ENCODE measurements at regions not wholly inside any gene's neighbourhood (a gene's known extent, or its start where the extent isn't known, plus 50 kb on each side); places are given as distances from the start of the nearest gene placed in this dataset.

DNA sequence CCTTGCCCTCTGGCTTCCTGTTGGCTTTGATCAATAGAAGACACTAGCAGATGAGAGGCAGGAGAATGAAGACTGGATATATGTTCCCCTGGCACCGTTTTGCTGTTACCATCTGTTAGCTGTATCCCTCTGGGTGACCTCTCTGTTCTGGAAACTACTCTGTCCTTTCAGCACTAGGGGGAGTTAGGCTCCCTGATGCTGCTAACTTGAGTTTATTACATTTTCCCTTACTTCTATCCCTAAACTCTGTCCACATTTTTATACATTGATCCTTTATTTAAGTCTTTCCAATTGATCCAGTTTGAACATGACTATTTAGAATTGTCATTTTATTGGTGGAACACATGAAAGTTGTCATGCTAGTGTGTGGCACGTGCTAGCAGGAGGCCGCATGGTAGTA, 1014.3 kb upstream of the CDH2 start:
- ATAC-seq (ENCODE audit: insufficient read depth, low FRiP score) (no peak), DNase-seq (no peak)
- H3K27me3 ChIP-seq (ENCODE audit: control insufficient read depth in 3 of 3, insufficient read depth in 3 of 3, low read length in 2 of 3) = no peaks in the 10 kb centered on the region
- TF ChIP-seq, protein P1, sequence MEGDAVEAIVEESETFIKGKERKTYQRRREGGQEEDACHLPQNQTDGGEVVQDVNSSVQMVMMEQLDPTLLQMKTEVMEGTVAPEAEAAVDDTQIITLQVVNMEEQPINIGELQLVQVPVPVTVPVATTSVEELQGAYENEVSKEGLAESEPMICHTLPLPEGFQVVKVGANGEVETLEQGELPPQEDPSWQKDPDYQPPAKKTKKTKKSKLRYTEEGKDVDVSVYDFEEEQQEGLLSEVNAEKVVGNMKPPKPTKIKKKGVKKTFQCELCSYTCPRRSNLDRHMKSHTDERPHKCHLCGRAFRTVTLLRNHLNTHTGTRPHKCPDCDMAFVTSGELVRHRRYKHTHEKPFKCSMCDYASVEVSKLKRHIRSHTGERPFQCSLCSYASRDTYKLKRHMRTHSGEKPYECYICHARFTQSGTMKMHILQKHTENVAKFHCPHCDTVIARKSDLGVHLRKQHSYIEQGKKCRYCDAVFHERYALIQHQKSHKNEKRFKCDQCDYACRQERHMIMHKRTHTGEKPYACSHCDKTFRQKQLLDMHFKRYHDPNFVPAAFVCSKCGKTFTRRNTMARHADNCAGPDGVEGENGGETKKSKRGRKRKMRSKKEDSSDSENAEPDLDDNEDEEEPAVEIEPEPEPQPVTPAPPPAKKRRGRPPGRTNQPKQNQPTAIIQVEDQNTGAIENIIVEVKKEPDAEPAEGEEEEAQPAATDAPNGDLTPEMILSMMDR (IDR thresholded peaks at IDR 0.05; ENCODE audit: control extremely low read depth, extremely low read depth) = no peak
- 83 to 85% methylated on average over 3 of the region's 3 CpGs for WGBS, 2 donors
- H3K9ac ChIP-seq (ENCODE audit: insufficient read depth in 1 of 2, low read length in 2 of 2) = no peak overlapping the region
- no peaks in the 10 kb centered on the region for H3K9me3 ChIP-seq (ENCODE audit: control insufficient read depth in 4 of 4, insufficient read depth in 3 of 4, low read length in 3 of 4)
- H3K27ac ChIP-seq (ENCODE audit: low read depth in 1 of 2, low read length in 1 of 2) = no peak overlapping the region
- no peaks in the 10 kb centered on the region for H3K36me3 ChIP-seq (ENCODE audit: control insufficient read depth in 4 of 4, insufficient read depth in 4 of 4, low read length in 4 of 4)
- H3K4me3 ChIP-seq = no peak overlapping the region
- no peaks in the 10 kb centered on the region for H3K4me1 ChIP-seq (ENCODE audit: control insufficient read depth in 5 of 5, insufficient read depth in 5 of 5, low read length in 5 of 5)

GRCh38 chr18:29188760-29189159, 1011.8 kb upstream of the CDH2 start:
- ATAC-seq (ENCODE audit: insufficient read depth, low FRiP score) (no peak), DNase-seq (no peak)
- H3K27ac ChIP-seq (ENCODE audit: low read depth in 1 of 2, low read length in 1 of 2) = no peak overlapping the region
- no peak overlapping the region for H3K4me3 ChIP-seq
- H3K4me1 ChIP-seq (ENCODE audit: control insufficient read depth in 5 of 5, insufficient read depth in 5 of 5, low read length in 5 of 5) = no peaks in the 10 kb centered on the region
- TF ChIP-seq, protein P1 (IDR thresholded peaks at IDR 0.05; ENCODE audit: control extremely low read depth, extremely low read depth) = no peak
- H3K9me3 ChIP-seq (ENCODE audit: control insufficient read depth in 4 of 4, insufficient read depth in 3 of 4, low read length in 3 of 4) = no peaks in the 10 kb centered on the region
- no peaks in the 10 kb centered on the region for H3K36me3 ChIP-seq (ENCODE audit: control insufficient read depth in 4 of 4, insufficient read depth in 4 of 4, low read length in 4 of 4)
- no peak overlapping the region for H3K9ac ChIP-seq (ENCODE audit: insufficient read depth in 1 of 2, low read length in 2 of 2)
- H3K27me3 ChIP-seq (ENCODE audit: control insufficient read depth in 3 of 3, insufficient read depth in 3 of 3, low read length in 2 of 3) = no peaks in the 10 kb centered on the region

- H3K9ac ChIP-seq (ENCODE audit: insufficient read depth in 1 of 2, low read length in 2 of 2) = no peak overlapping the region
- TF ChIP-seq, protein P1 (IDR thresholded peaks at IDR 0.05; ENCODE audit: control extremely low read depth, extremely low read depth) = no peak
- DNase-seq (no peak), ATAC-seq (ENCODE audit: insufficient read depth, low FRiP score) (no peak)
- no peaks in the 10 kb centered on the region for H3K36me3 ChIP-seq (ENCODE audit: control insufficient read depth in 4 of 4, insufficient read depth in 4 of 4, low read length in 4 of 4)
- H3K27ac ChIP-seq (ENCODE audit: low read depth in 1 of 2, low read length in 1 of 2) = no peak overlapping the region
- no peaks in the 10 kb centered on the region for H3K4me1 ChIP-seq (ENCODE audit: control insufficient read depth in 5 of 5, insufficient read depth in 5 of 5, low read length in 5 of 5)
- no peaks in the 10 kb centered on the region for H3K9me3 ChIP-seq (ENCODE audit: control insufficient read depth in 4 of 4, insufficient read depth in 3 of 4, low read length in 3 of 4)
- H3K4me3 ChIP-seq = no peak overlapping the region
- no peaks in the 10 kb centered on the region for H3K27me3 ChIP-seq (ENCODE audit: control insufficient read depth in 3 of 3, insufficient read depth in 3 of 3, low read length in 2 of 3)
- WGBS, 2 donors = 50 to 55% methylated on average over 1 of the region's 1 CpG
Observed at GRCh38 chr18:29185801-29186200, 1008.9 kb upstream of the CDH2 start.

GRCh38 chr18:29184654-29185053, 1007.7 kb upstream of the CDH2 start:
- ATAC-seq (ENCODE audit: insufficient read depth, low FRiP score) (no peak), DNase-seq (no peak)
- H3K27ac ChIP-seq (ENCODE audit: low read depth in 1 of 2, low read length in 1 of 2) = no peak overlapping the region
- no peaks in the 10 kb centered on the region for H3K36me3 ChIP-seq (ENCODE audit: control insufficient read depth in 4 of 4, insufficient read depth in 4 of 4, low read length in 4 of 4)
- H3K4me3 ChIP-seq = no peak overlapping the region
- TF ChIP-seq, protein P1 (IDR thresholded peaks at IDR 0.05; ENCODE audit: control extremely low read depth, extremely low read depth) = no peak
- no peaks in the 10 kb centered on the region for H3K27me3 ChIP-seq (ENCODE audit: control insufficient read depth in 3 of 3, insufficient read depth in 3 of 3, low read length in 2 of 3)
- whole genome bisulfite sequencing, 2 donors = 87 to 90% methylated on average over 7 of the region's 7 CpGs
- H3K9me3 ChIP-seq (ENCODE audit: control insufficient read depth in 4 of 4, insufficient read depth in 3 of 4, low read length in 3 of 4) = no peaks in the 10 kb centered on the region
- H3K9ac ChIP-seq (ENCODE audit: insufficient read depth in 1 of 2, low read length in 2 of 2) = no peak overlapping the region
- no peaks in the 10 kb centered on the region for H3K4me1 ChIP-seq (ENCODE audit: control insufficient read depth in 5 of 5, insufficient read depth in 5 of 5, low read length in 5 of 5)

Measured in lung (tissue), 11 donors.